ENCODE measurements at regions not wholly inside any gene's neighbourhood (a gene's known extent, or its start where the extent isn't known, plus 50 kb on each side); places are given as distances from the start of the nearest gene placed in this dataset.
A peak's percentile ranks its signal among the peaks of the same experiment; 100 is the strongest.

- Mint-ChIP-seq H3K4me3 (no peak overlapping the region), H3K36me3 (no peaks in the 10 kb centered on the region), H3K9me3 (no peaks in the 10 kb centered on the region), H3K27ac (no peak overlapping the region), H3K4me1 (ENCODE audit: unreplicated experiment) (peaks cover 6% of the 10 kb centered on the region), H3K27me3 (peaks cover 13% of the 10 kb centered on the region)
- no peak for TF ChIP-seq CTCF (conservative IDR thresholded peaks at IDR 0.05)
- peak; percentile 16 for DNase-seq (ENCODE audit: extremely low spot score, unreplicated experiment)
Measured at GRCh38 chr21:32189688-32190483, 89.0 kb downstream of the MIS18A start.

GRCh38 chr21:32186804-32187203 lies 92.0 kb downstream of the MIS18A start:
- Mint-ChIP-seq H3K9me3 (no peaks in the 10 kb centered on the region), H3K27ac (no peak overlapping the region), H3K4me1 (ENCODE audit: unreplicated experiment) (peaks cover 20% of the 10 kb centered on the region), H3K4me3 (no peak overlapping the region), H3K27me3 (peaks cover 19% of the 10 kb centered on the region), H3K36me3 (no peaks in the 10 kb centered on the region)
- no peak for DNase-seq (ENCODE audit: extremely low spot score, unreplicated experiment)
- no peak for TF ChIP-seq CTCF (conservative IDR thresholded peaks at IDR 0.05)

GRCh38 chr21:32185726-32186125 lies 93.1 kb downstream of the MIS18A start:
- Mint-ChIP-seq H3K4me3 (no peak overlapping the region), H3K36me3 (no peaks in the 10 kb centered on the region), H3K4me1 (ENCODE audit: unreplicated experiment) (peaks cover 20% of the 10 kb centered on the region), H3K9me3 (peaks cover under 1% of the 10 kb centered on the region), H3K27me3 (peaks cover 19% of the 10 kb centered on the region), H3K27ac (no peak overlapping the region)
- DNase-seq (ENCODE audit: extremely low spot score, unreplicated experiment), result no peak
- no peak for TF ChIP-seq CTCF (conservative IDR thresholded peaks at IDR 0.05)

- H3K4me1 Mint-ChIP-seq (ENCODE audit: unreplicated experiment), result peaks cover 20% of the 10 kb centered on the region
- no peaks in the 10 kb centered on the region for H3K36me3 Mint-ChIP-seq
- no peak for DNase-seq (ENCODE audit: extremely low spot score, unreplicated experiment)
- no peak overlapping the region for H3K4me3 Mint-ChIP-seq
- TF ChIP-seq CTCF (conservative IDR thresholded peaks at IDR 0.05), result no peak
- no peak overlapping the region for H3K27ac Mint-ChIP-seq
- peaks cover 6% of the 10 kb centered on the region for H3K9me3 Mint-ChIP-seq
- peaks cover 17% of the 10 kb centered on the region for H3K27me3 Mint-ChIP-seq
Measured at GRCh38 chr21:32185103-32185502, 93.7 kb downstream of the MIS18A start.

- no peak overlapping the region for H3K4me3 Mint-ChIP-seq
- DNase-seq (ENCODE audit: extremely low spot score, unreplicated experiment), result no peak
- H3K36me3 Mint-ChIP-seq, result no peaks in the 10 kb centered on the region
- H3K27me3 Mint-ChIP-seq, result peaks cover 12% of the 10 kb centered on the region
- H3K4me1 Mint-ChIP-seq (ENCODE audit: unreplicated experiment), result peaks cover 20% of the 10 kb centered on the region
- TF ChIP-seq CTCF (conservative IDR thresholded peaks at IDR 0.05), result no peak
- peaks cover 6% of the 10 kb centered on the region for H3K9me3 Mint-ChIP-seq
- no peak overlapping the region for H3K27ac Mint-ChIP-seq
Measured at GRCh38 chr21:32184485-32184884, 94.4 kb downstream of the MIS18A start.
